HG02970 (cell line): ENCODE measurements at regions not wholly inside any gene's neighbourhood (a gene's known extent, or its start where the extent isn't known, plus 50 kb on each side); places are given as distances from the start of the nearest gene placed in this dataset.

Experiments used
- ATAC-seq: cut with Tn5 transposase; IDR thresholded peaks from one replicate; pipeline ENCODE4 v1.9.1; 2021; ENCODE audit warnings: mild to moderate bottlenecking, moderate library complexity, moderate number of reproducible peaks; ENCODE audit not compliant: unreplicated experiment, low FRiP score

GRCh38 chr2:107018366-107018765, 132.4 kb upstream of the ST6GAL2 start:
- no peak for ATAC-seq

- no peak for ATAC-seq
These were observed 134.4 kb upstream of the ST6GAL2 start for GRCh38 chr2:107020392-107020791.

GRCh38 chr2:107024269-107024668, 138.3 kb upstream of the ST6GAL2 start:
- no peak for ATAC-seq

GRCh38 chr2:107025291-107025857, 139.4 kb upstream of the ST6GAL2 start:
- ATAC-seq: no peak

GRCh38 chr2:107025869-107026380, 140.0 kb upstream of the ST6GAL2 start:
- no peak for ATAC-seq

- no peak for ATAC-seq
These were observed 141.2 kb upstream of the ST6GAL2 start for GRCh38 chr2:107027205-107027604.

GRCh38 chr2:107027810-107028209, 141.8 kb upstream of the ST6GAL2 start:
- no peak for ATAC-seq

GRCh38 chr2:107028661-107029060, 142.7 kb upstream of the ST6GAL2 start:
- ATAC-seq: no peak

- no peak for ATAC-seq
These were observed 150.3 kb upstream of the ST6GAL2 start for GRCh38 chr2:107036293-107036692.

GRCh38 chr2:107062173-107062572, 176.2 kb upstream of the ST6GAL2 start:
- no peak for ATAC-seq

- no peak for ATAC-seq
These were observed 176.7 kb upstream of the ST6GAL2 start for GRCh38 chr2:107062599-107063220.

GRCh38 chr2:107063228-107063627, 177.3 kb upstream of the ST6GAL2 start:
- no peak for ATAC-seq

- ATAC-seq: no peak
These were observed 178.8 kb upstream of the ST6GAL2 start for GRCh38 chr2:107064750-107065149.

GRCh38 chr2:107068069-107068916, 182.3 kb upstream of the ST6GAL2 start:
- ATAC-seq: no peak

GRCh38 chr2:107069890-107070289, 183.9 kb upstream of the ST6GAL2 start:
- ATAC-seq: no peak

- ATAC-seq: no peak
These were observed 186.4 kb upstream of the ST6GAL2 start for GRCh38 chr2:107072150-107072940.

GRCh38 chr2:107078584-107078983, 192.6 kb upstream of the ST6GAL2 start:
- no peak for ATAC-seq

- ATAC-seq: no peak
These were observed 200.5 kb upstream of the ST6GAL2 start for GRCh38 chr2:107086497-107086896.

GRCh38 chr2:107088156-107088555, 202.2 kb upstream of the ST6GAL2 start:
- no peak for ATAC-seq

GRCh38 chr2:107091163-107091864, 205.3 kb upstream of the ST6GAL2 start:
- ATAC-seq: no peak
